D341Med (cell line): ENCODE measurements at regions not wholly inside any gene's neighbourhood (a gene's known extent, or its start where the extent isn't known, plus 50 kb on each side); places are given as distances from the start of the nearest gene placed in this dataset.

Experiments
- DNase-seq: peaks from one replicate; pipeline ENCODE4 v3.0.0; 2012; ENCODE audit warnings: low spot score

GRCh38 chr7:46366526-46366925 is 445.5 kb upstream of the IGFBP3 start:
- DNase-seq, result no peak

- no peak for DNase-seq
Measured at GRCh38 chr7:46363688-46364087, 442.6 kb upstream of the IGFBP3 start.

- no peak for DNase-seq
Measured at GRCh38 chr7:46360811-46361210, 439.7 kb upstream of the IGFBP3 start.

GRCh38 chr7:46360296-46360695 is 439.2 kb upstream of the IGFBP3 start:
- no peak for DNase-seq

GRCh38 chr7:46357851-46358250 is 436.8 kb upstream of the IGFBP3 start:
- DNase-seq, result no peak

GRCh38 chr7:46357290-46357689 is 436.2 kb upstream of the IGFBP3 start:
- no peak for DNase-seq

- no peak for DNase-seq
Measured at GRCh38 chr7:46356371-46356770, 435.3 kb upstream of the IGFBP3 start.

GRCh38 chr7:46355331-46355730 is 434.3 kb upstream of the IGFBP3 start:
- no peak for DNase-seq

GRCh38 chr7:46352004-46352954 is 431.2 kb upstream of the IGFBP3 start:
- no peak for DNase-seq

GRCh38 chr7:46349490-46349889 is 428.4 kb upstream of the IGFBP3 start:
- DNase-seq, result no peak

- no peak for DNase-seq
Measured at GRCh38 chr7:46344533-46344932, 423.5 kb upstream of the IGFBP3 start.

GRCh38 chr7:46343802-46344201 is 422.7 kb upstream of the IGFBP3 start:
- no peak for DNase-seq

GRCh38 chr7:46322937-46323336 is 401.9 kb upstream of the IGFBP3 start:
- DNase-seq, result no peak

- DNase-seq, result no peak
Measured at GRCh38 chr7:46321556-46322205, 400.6 kb upstream of the IGFBP3 start.

GRCh38 chr7:46320956-46321355 is 399.9 kb upstream of the IGFBP3 start:
- DNase-seq, result no peak

GRCh38 chr7:46319841-46320240 is 398.8 kb upstream of the IGFBP3 start:
- DNase-seq, result no peak

- DNase-seq, result no peak
Measured at GRCh38 chr7:46318276-46318675, 397.2 kb upstream of the IGFBP3 start.

GRCh38 chr7:46317256-46317655 is 396.2 kb upstream of the IGFBP3 start:
- DNase-seq, result no peak

- no peak for DNase-seq
Measured at GRCh38 chr7:46315891-46316290, 394.8 kb upstream of the IGFBP3 start.

- no peak for DNase-seq
Measured at GRCh38 chr7:46301677-46302076, 380.6 kb upstream of the IGFBP3 start.

- no peak for DNase-seq
Measured at GRCh38 chr7:46297515-46297914, 376.4 kb upstream of the IGFBP3 start.

GRCh38 chr7:46296526-46296925 is 375.5 kb upstream of the IGFBP3 start:
- DNase-seq, result no peak

- DNase-seq, result no peak
Measured at GRCh38 chr7:46294381-46294780, 373.3 kb upstream of the IGFBP3 start.
